Right cardiac atrium (tissue), 5 donors: ENCODE measurements at regions not wholly inside any gene's neighbourhood (a gene's known extent, or its start where the extent isn't known, plus 50 kb on each side); places are given as distances from the start of the nearest gene placed in this dataset.
"Not testable (repeated sequence)": the region's sequence is repeated elsewhere in the genome, so short reads cannot be mapped to it uniquely, and the experiment has no call there.

ENCODE experiments used
- ATAC-seq, 2 donors: fragments of 200-7000 bp; cut with Tn5 transposase; one replicate each; pipeline versions ENCODE4 v1.8.0 to v1.9.1; 2020; ENCODE audit warnings: moderate library complexity in 2 of 2, mild to moderate bottlenecking in 1 of 2
- DNase-seq, 3 donors: peaks; one replicate each; pipeline ENCODE4 v3.0.0-alpha.2; 2020
- H3K27ac ChIP-seq: one replicate; pipeline ENCODE4 v1.5.1; 2013; ENCODE audit warnings: mild to moderate bottlenecking, low read length, control low read depth, moderate library complexity
- H3K27me3 ChIP-seq: one replicate; pipeline ENCODE4 v1.6.1; 2013; ENCODE audit not compliant: control insufficient read depth, insufficient read depth
- H3K4me1 ChIP-seq: one replicate; pipeline ENCODE4 v1.6.1; 2013; ENCODE audit warnings: low read length; ENCODE audit not compliant: control insufficient read depth, insufficient read depth
- H3K4me3 ChIP-seq: one replicate; pipeline ENCODE4 v1.5.1; 2013; ENCODE audit warnings: low read length, control low read depth
- H3K9me3 ChIP-seq: one replicate; pipeline ENCODE4 v1.6.1; 2013; ENCODE audit warnings: low read length; ENCODE audit not compliant: control insufficient read depth
- WGBS: extraction: QIAGEN DNeasy Blood & Tissue Kit; methylation state at CpG from one replicate; pipeline ENCODE4 v1.1.7; 2013; 5-methylcytosine and 5-hydroxymethylcytosine counted together
- intact Hi-C, 4 donors: fragments of 100-400 bp; cut with DNase I; formaldehyde crosslinking; loops; one replicate each; pipeline versions ENCODE4 v1.11.0 to v1.14.0; 2022 to 2023
- donor health status: healthy with polysubstance abuse.
- donor health status: DM: no; HTN: yes; CAD: no.
- donor health status: DM: no; HTN: no; CAD: no.
- donor health status: DM: no; HTN: yes; CAD: no; lungs with severe emphysema.
- donor health status: DM: yes; HTN: yes; CAD: no.

GRCh38 chr7:34333184-34333583 lies 324.8 kb upstream of the NPSR1 start:
- Histone ChIP-seq H3K4me1 (no peaks in the 10 kb centered on the region), H3K9me3 (no peaks in the 10 kb centered on the region), H3K4me3 (no peak overlapping the region), H3K27ac (no peak overlapping the region), H3K27me3 (no peaks in the 10 kb centered on the region)
- intact Hi-C loops, result no loop called here
- DNase-seq, result no peak
- WGBS, result 87% methylated on average over 2 of the region's 2 CpGs
- no peak for ATAC-seq

DNA sequence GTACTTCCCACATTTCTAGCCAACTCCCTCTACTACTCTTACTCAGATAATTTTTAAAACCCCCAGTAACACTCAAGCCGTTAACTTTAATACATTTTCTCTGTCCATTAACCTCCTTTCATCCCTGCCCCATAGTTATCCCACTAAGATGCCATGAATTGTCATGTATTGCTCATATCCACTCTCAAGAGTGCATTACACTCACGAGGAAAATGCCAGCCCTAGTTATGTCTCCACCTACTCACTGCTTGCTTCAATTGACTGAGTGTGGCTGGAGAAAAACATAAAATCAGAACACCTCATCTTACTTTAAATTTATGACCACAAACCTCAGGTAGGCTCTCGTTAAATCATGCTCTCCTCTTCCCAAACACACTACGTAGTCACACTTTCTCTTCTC lies 324.1 kb upstream of the NPSR1 start:
- ATAC-seq (no peak), DNase-seq (no peak)
- H3K4me1 ChIP-seq, result no peaks in the 10 kb centered on the region
- H3K27ac ChIP-seq, result no peak overlapping the region
- no peaks in the 10 kb centered on the region for H3K9me3 ChIP-seq
- no peak overlapping the region for H3K4me3 ChIP-seq
- 78% methylated on average over 4 of the region's 4 CpGs for WGBS
- intact Hi-C loops, result no loop called here
- no peaks in the 10 kb centered on the region for H3K27me3 ChIP-seq

GRCh38 chr7:34337163-34337562 lies 320.9 kb upstream of the NPSR1 start:
- Histone ChIP-seq H3K27ac (no peak overlapping the region), H3K9me3 (no peaks in the 10 kb centered on the region), H3K4me3 (no peak overlapping the region), H3K4me1 (no peaks in the 10 kb centered on the region), H3K27me3 (no peaks in the 10 kb centered on the region)
- intact Hi-C loops, result no loop called here
- ATAC-seq, result no peak
- WGBS, result 86% methylated on average over 1 of the region's 1 CpG
- no peak for DNase-seq

GRCh38 chr7:34338961-34339526 lies 319.0 kb upstream of the NPSR1 start:
- intact Hi-C loops, result no loop called here
- no peak overlapping the region for H3K4me3 ChIP-seq
- ATAC-seq, result no peak
- H3K9me3 ChIP-seq, result no peaks in the 10 kb centered on the region
- no peak overlapping the region for H3K27ac ChIP-seq
- DNase-seq, result no peak
- WGBS, result 65% methylated on average over 3 of the region's 3 CpGs
- H3K27me3 ChIP-seq, result no peaks in the 10 kb centered on the region
- no peaks in the 10 kb centered on the region for H3K4me1 ChIP-seq

GRCh38 chr7:34341326-34341725 lies 316.7 kb upstream of the NPSR1 start:
- Histone ChIP-seq H3K27ac (no peak overlapping the region), H3K4me1 (no peaks in the 10 kb centered on the region), H3K27me3 (no peaks in the 10 kb centered on the region), H3K4me3 (no peak overlapping the region), H3K9me3 (no peaks in the 10 kb centered on the region)
- WGBS, result 48% methylated on average over 2 of the region's 2 CpGs
- ATAC-seq (no peak), DNase-seq (no peak)
- intact Hi-C loops, result no loop called here

GRCh38 chr7:34342387-34342786 lies 315.6 kb upstream of the NPSR1 start:
- 93% methylated on average over 1 of the region's 1 CpG for WGBS
- ATAC-seq, result no peak

DNA sequence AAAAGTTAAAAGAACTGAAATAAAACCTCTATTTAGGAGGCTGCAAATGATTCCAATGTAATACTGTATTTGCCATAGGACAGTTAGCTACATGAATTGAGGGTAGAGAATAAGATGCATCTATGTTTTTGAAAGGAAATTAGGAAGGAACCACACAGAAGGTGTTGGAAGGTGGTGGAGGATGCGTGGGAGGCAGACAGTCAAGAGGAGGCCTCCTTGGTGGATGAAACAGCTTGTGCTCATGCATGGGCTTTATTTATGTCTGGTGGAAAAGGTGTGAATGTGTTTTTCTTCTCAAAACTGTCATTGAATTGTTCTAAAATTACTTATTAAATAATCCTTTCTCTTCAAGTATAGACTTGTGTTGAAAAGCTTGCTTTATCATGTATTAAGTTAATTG lies 314.4 kb upstream of the NPSR1 start:
- H3K27me3 ChIP-seq, result no peaks in the 10 kb centered on the region
- intact Hi-C loops, result no loop called here
- no peak overlapping the region for H3K27ac ChIP-seq
- no peak overlapping the region for H3K4me3 ChIP-seq
- ATAC-seq, result no peak
- no peaks in the 10 kb centered on the region for H3K9me3 ChIP-seq
- 72% methylated on average over 1 of the region's 1 CpG for WGBS
- no peaks in the 10 kb centered on the region for H3K4me1 ChIP-seq
- no peak for DNase-seq

More at GRCh38 chr7:34342387-34342786, 315.6 kb upstream of the NPSR1 start:
- no peaks in the 10 kb centered on the region for H3K27me3 ChIP-seq
- H3K9me3 ChIP-seq, result no peaks in the 10 kb centered on the region
- H3K4me1 ChIP-seq, result no peaks in the 10 kb centered on the region
- H3K27ac ChIP-seq, result no peak overlapping the region
- DNase-seq, result no peak
- intact Hi-C loops, result no loop called here
- no peak overlapping the region for H3K4me3 ChIP-seq

DNA sequence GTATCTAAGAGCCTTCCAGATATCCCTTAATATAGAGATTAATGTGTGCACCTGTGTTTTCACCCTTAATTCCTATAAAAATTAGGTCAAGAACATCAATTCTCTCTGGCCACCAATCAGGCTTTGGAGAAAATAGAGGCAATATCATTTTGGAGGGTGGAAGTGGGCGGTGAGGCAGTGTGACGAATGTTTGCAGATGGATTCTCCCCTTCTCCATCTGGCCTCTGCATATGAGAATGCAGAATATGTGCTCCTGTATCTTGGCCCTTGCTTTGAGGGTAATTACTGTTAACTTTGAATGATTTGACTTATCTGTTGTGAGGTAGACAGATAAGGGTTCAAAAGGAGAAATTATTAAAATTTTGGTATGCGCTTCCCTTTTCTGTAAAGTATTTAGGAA lies 304.0 kb upstream of the NPSR1 start:
- no peaks in the 10 kb centered on the region for H3K27me3 ChIP-seq
- intact Hi-C loops, result no loop called here
- no peak overlapping the region for H3K4me3 ChIP-seq
- no peak overlapping the region for H3K27ac ChIP-seq
- DNase-seq, result no peak
- H3K9me3 ChIP-seq, result no peaks in the 10 kb centered on the region
- whole genome bisulfite sequencing, result 76% methylated on average over 3 of the region's 3 CpGs
- no peaks in the 10 kb centered on the region for H3K4me1 ChIP-seq
- no peak for ATAC-seq

DNA sequence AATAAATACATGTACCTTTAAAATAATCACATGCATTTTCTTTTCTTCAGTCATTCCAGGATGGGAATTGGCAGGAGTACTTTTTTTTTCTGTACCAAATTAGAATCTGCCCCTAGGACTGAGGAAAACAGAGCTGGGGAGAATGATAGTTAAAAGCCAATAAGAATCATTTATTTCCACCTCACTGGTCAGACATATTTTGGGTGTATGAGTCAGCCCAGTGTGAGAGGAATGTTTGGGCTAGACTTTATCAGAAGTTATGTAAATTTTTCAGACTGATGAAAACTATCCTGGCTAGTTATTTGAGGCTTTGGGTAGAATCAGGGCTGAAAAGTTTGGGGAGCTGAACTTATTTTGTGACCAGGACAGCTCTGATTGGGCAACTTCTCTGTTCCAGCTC lies 303.1 kb upstream of the NPSR1 start:
- DNase-seq (no peak), ATAC-seq (peak; percentile 50 to 52)
- H3K4me1 ChIP-seq, result no peaks in the 10 kb centered on the region
- intact Hi-C loops, result no loop called here
- H3K9me3 ChIP-seq, result no peaks in the 10 kb centered on the region
- H3K4me3 ChIP-seq, result no peak overlapping the region
- no peak overlapping the region for H3K27ac ChIP-seq
- H3K27me3 ChIP-seq, result no peaks in the 10 kb centered on the region

- H3K4me1 ChIP-seq, result no peaks in the 10 kb centered on the region
- 76% methylated on average over 2 of the region's 2 CpGs for WGBS
- H3K27ac ChIP-seq, result no peak overlapping the region
- intact Hi-C loops, result no loop called here
- H3K4me3 ChIP-seq, result no peak overlapping the region
- no peaks in the 10 kb centered on the region for H3K27me3 ChIP-seq
- no peak for DNase-seq
- ATAC-seq, result no peak
- H3K9me3 ChIP-seq, result no peaks in the 10 kb centered on the region
These were observed 300.9 kb upstream of the NPSR1 start for GRCh38 chr7:34357068-34357467.

GRCh38 chr7:34357946-34358345 lies 300.1 kb upstream of the NPSR1 start:
- H3K27me3 ChIP-seq, result no peaks in the 10 kb centered on the region
- H3K27ac ChIP-seq, result no peak overlapping the region
- H3K9me3 ChIP-seq, result no peaks in the 10 kb centered on the region
- no peaks in the 10 kb centered on the region for H3K4me1 ChIP-seq
- intact Hi-C loops, result no loop called here
- H3K4me3 ChIP-seq, result no peak overlapping the region
- ATAC-seq (no peak), DNase-seq (no peak)
- WGBS, result 81% methylated on average over 8 of the region's 8 CpGs

- H3K27me3 ChIP-seq, H3K4me1 ChIP-seq, H3K9me3 ChIP-seq, H3K4me3 ChIP-seq, intact Hi-C loops, H3K27ac ChIP-seq: not testable (repeated sequence)
- whole genome bisulfite sequencing, result 65% methylated on average over 1 of the region's 1 CpG
- ATAC-seq, result peak; percentile 51 to 78
- peak in 1 of 3 donors; percentile 17 for DNase-seq
These were observed 299.4 kb upstream of the NPSR1 start for GRCh38 chr7:34358578-34358977.
